RWPE2 (cell line): ENCODE measurements at regions not wholly inside any gene's neighbourhood (a gene's known extent, or its start where the extent isn't known, plus 50 kb on each side); places are given as distances from the start of the nearest gene placed in this dataset.

Experiments
- ATAC-seq: fragments of 200-7000 bp; cut with Tn5 transposase; 3 replicates; pipeline ENCODE4 v1.9.1; 2021; ENCODE audit warnings: low read depth
- DNase-seq: peaks from one replicate; pipeline ENCODE4 v3.0.0-alpha.2; 2020; ENCODE audit warnings: low spot score
- H3K27ac ChIP-seq: fragments of 450-650 bp; 2 replicates; pipeline ENCODE4 v1.5.1; 2017; ENCODE audit warnings: mild to moderate bottlenecking; ENCODE audit not compliant: poor library complexity, severe bottlenecking
- H3K27me3 ChIP-seq: fragments of 250-450 bp; sonication (Bioruptor Pico); 2 replicates; pipeline ENCODE4 v1.5.1; 2021; ENCODE audit warnings: mild to moderate bottlenecking, moderate library complexity; ENCODE audit not compliant: insufficient read depth, poor library complexity, severe bottlenecking
- H3K36me3 ChIP-seq: fragments of 250-450 bp; sonication (Bioruptor Pico); 2 replicates; pipeline ENCODE4 v1.5.1; 2020; ENCODE audit warnings: low read depth, mild to moderate bottlenecking, moderate library complexity
- H3K4me1 ChIP-seq: fragments of 250-450 bp; sonication (Bioruptor Pico); 2 replicates; pipeline ENCODE4 v1.5.1; 2021; ENCODE audit warnings: mild to moderate bottlenecking, moderate library complexity; ENCODE audit not compliant: insufficient read depth, poor library complexity, severe bottlenecking
- H3K4me3 ChIP-seq: fragments of 250-450 bp; sonication (Bioruptor Pico); 2 replicates; pipeline ENCODE4 v1.5.1; 2021; ENCODE audit warnings: mild to moderate bottlenecking, moderate library complexity; ENCODE audit not compliant: severe bottlenecking
- H3K9me3 ChIP-seq: fragments of 250-450 bp; sonication (Bioruptor Pico); 2 replicates; pipeline ENCODE4 v1.5.1; 2021; ENCODE audit warnings: mild to moderate bottlenecking, moderate library complexity; ENCODE audit not compliant: severe bottlenecking
- CTCF ChIP-seq: fragments of 450-650 bp; IDR thresholded peaks from one replicate; pipeline ENCODE4 v1.5.1; 2017; ENCODE audit warnings: mild to moderate bottlenecking, moderate library complexity; ENCODE audit not compliant: poor library complexity, severe bottlenecking

- Histone ChIP-seq H3K27ac (no peak overlapping the region), H3K36me3 (no peaks in the 10 kb centered on the region), H3K27me3 (peaks cover 5% of the 10 kb centered on the region), H3K9me3 (no peaks in the 10 kb centered on the region), H3K4me1 (no peaks in the 10 kb centered on the region), H3K4me3 (no peak overlapping the region)
- no peak for TF ChIP-seq CTCF
- no peak for DNase-seq
- ATAC-seq = no peak
Measured at GRCh38 chr14:53601409-53601808, 355.2 kb downstream of the BMP4 start.

GRCh38 chr14:53599221-53599945 lies 357.2 kb downstream of the BMP4 start:
- TF ChIP-seq CTCF = no peak
- no peak for ATAC-seq
- H3K4me1 ChIP-seq = no peaks in the 10 kb centered on the region
- H3K27me3 ChIP-seq = peaks cover 5% of the 10 kb centered on the region
- no peaks in the 10 kb centered on the region for H3K9me3 ChIP-seq
- no peak for DNase-seq
- H3K4me3 ChIP-seq = no peak overlapping the region
- H3K36me3 ChIP-seq = no peaks in the 10 kb centered on the region
- no peak overlapping the region for H3K27ac ChIP-seq

- no peak overlapping the region for H3K27ac ChIP-seq
- no peaks in the 10 kb centered on the region for H3K4me1 ChIP-seq
- H3K4me3 ChIP-seq = no peak overlapping the region
- no peaks in the 10 kb centered on the region for H3K36me3 ChIP-seq
- TF ChIP-seq CTCF = no peak
- H3K9me3 ChIP-seq = no peaks in the 10 kb centered on the region
- DNase-seq (no peak), ATAC-seq (no peak)
- peaks cover 5% of the 10 kb centered on the region for H3K27me3 ChIP-seq
Measured at GRCh38 chr14:53596853-53597525, 359.6 kb downstream of the BMP4 start.

- Histone ChIP-seq H3K4me1 (no peaks in the 10 kb centered on the region), H3K9me3 (no peaks in the 10 kb centered on the region), H3K4me3 (no peak overlapping the region), H3K27me3 (peaks cover 5% of the 10 kb centered on the region), H3K27ac (no peak overlapping the region), H3K36me3 (no peaks in the 10 kb centered on the region)
- TF ChIP-seq CTCF = no peak
- ATAC-seq (no peak), DNase-seq (no peak)
Measured at GRCh38 chr14:53591816-53592215, 364.8 kb downstream of the BMP4 start.

- no peak for TF ChIP-seq CTCF
Measured at GRCh38 chr14:53581504-53581903, 375.1 kb downstream of the BMP4 start.

More at GRCh38 chr14:53581504-53581903, 375.1 kb downstream of the BMP4 start:
- peaks cover 11% of the 10 kb centered on the region for H3K27me3 ChIP-seq
- no peaks in the 10 kb centered on the region for H3K36me3 ChIP-seq
- H3K9me3 ChIP-seq = no peaks in the 10 kb centered on the region
- no peak for ATAC-seq
- H3K4me3 ChIP-seq = no peak overlapping the region
- H3K27ac ChIP-seq = no peak overlapping the region
- DNase-seq = no peak
- H3K4me1 ChIP-seq = no peaks in the 10 kb centered on the region
